GM23338 (cell line): ENCODE measurements at regions not wholly inside any gene's neighbourhood (a gene's known extent, or its start where the extent isn't known, plus 50 kb on each side); places are given as distances from the start of the nearest gene placed in this dataset.

Source experiments
- ATAC-seq: fragments of 200-7000 bp; cut with Tn5 transposase; 3 replicates; pipeline ENCODE4 v1.9.1; 2020
- DNase-seq: peaks from one replicate; pipeline ENCODE4 v3.0.0-alpha.2; 2015; ENCODE audit warnings: low spot score
- H2AFZ ChIP-seq: fragments of 200-600 bp; sonication (generic); 2 replicates; pipeline ENCODE4 v1.8.0; 2016; ENCODE audit warnings: antibody characterized with exemption, mild to moderate bottlenecking, moderate library complexity
- H3F3A ChIP-seq: fragments of 200-600 bp; sonication (generic); replicated peaks from 2 replicates; pipeline ENCODE4 v1.8.0; 2017; ENCODE audit warnings: antibody characterized with exemption, mixed run types, low read depth
- H3K27ac ChIP-seq: fragments of 200-600 bp; sonication (generic); 2 replicates; pipeline ENCODE4 v1.6.1; 2016; ENCODE audit warnings: low read depth
- H3K27me3 ChIP-seq: fragments of 200-600 bp; sonication (generic); 2 replicates; pipeline ENCODE4 v1.8.0; 2016; ENCODE audit warnings: mild to moderate bottlenecking, mixed run types, moderate library complexity; ENCODE audit not compliant: insufficient read depth
- H3K36me3 ChIP-seq: fragments of 200-600 bp; sonication (generic); 2 replicates; pipeline ENCODE4 v1.8.0; 2016; ENCODE audit warnings: mild to moderate bottlenecking; ENCODE audit not compliant: insufficient read depth
- H3K4me1 ChIP-seq: fragments of 200-600 bp; sonication (generic); 2 replicates; pipeline ENCODE4 v1.8.0; 2016; ENCODE audit warnings: mild to moderate bottlenecking, moderate library complexity; ENCODE audit not compliant: insufficient read depth
- H3K4me2 ChIP-seq: fragments of 200-600 bp; sonication (generic); 2 replicates; pipeline ENCODE4 v1.7.1; 2017; ENCODE audit warnings: mixed run types
- H3K4me3 ChIP-seq: fragments of 200-600 bp; sonication (generic); 2 replicates; pipeline ENCODE4 v1.6.1; 2016; ENCODE audit warnings: mixed run types
- H3K79me2 ChIP-seq: fragments of 200-600 bp; sonication (generic); replicated peaks from 2 replicates; pipeline ENCODE4 v1.8.0; 2017; ENCODE audit warnings: mild to moderate bottlenecking; ENCODE audit not compliant: insufficient read depth
- H3K9me2 ChIP-seq: fragments of 200-600 bp; sonication (generic); 2 replicates; pipeline ENCODE4 v1.8.0; 2017; ENCODE audit not compliant: insufficient read depth
- H4K20me1 ChIP-seq: fragments of 200-600 bp; sonication (generic); replicated peaks from 2 replicates; pipeline ENCODE4 v1.8.0; 2017; ENCODE audit warnings: mild to moderate bottlenecking; ENCODE audit not compliant: insufficient read depth
- H3K27ac Mint-ChIP-seq: 2 replicates; pipeline ENCODE4 v1.8.0; 2020; ENCODE audit warnings: inconsistent platforms, mild to moderate bottlenecking, moderate library complexity, mixed read lengths
- H3K27me3 Mint-ChIP-seq: 3 replicates; pipeline ENCODE4 v1.8.0; 2022; ENCODE audit warnings: low read depth, mild to moderate bottlenecking, moderate library complexity, mixed read lengths, inconsistent platforms; ENCODE audit not compliant: insufficient read depth, poor library complexity
- H3K36me3 Mint-ChIP-seq: 3 replicates; pipeline ENCODE4 v1.8.0; 2021; ENCODE audit warnings: low read depth, mild to moderate bottlenecking, inconsistent platforms, moderate library complexity, mixed read lengths
- H3K4me1 Mint-ChIP-seq: 3 replicates; pipeline ENCODE4 v1.8.0; 2020; ENCODE audit warnings: mild to moderate bottlenecking, inconsistent platforms, mixed read lengths
- H3K4me3 Mint-ChIP-seq: 3 replicates; pipeline ENCODE4 v1.8.0; 2021; ENCODE audit warnings: moderate library complexity, mild to moderate bottlenecking, inconsistent platforms, mixed read lengths
- H3K9me3 Mint-ChIP-seq: 3 replicates; pipeline ENCODE4 v1.8.0; 2020; ENCODE audit warnings: moderate library complexity, mild to moderate bottlenecking, inconsistent platforms, mixed read lengths
- EZH2 ChIP-seq: fragments of 200-600 bp; sonication (generic); IDR thresholded peaks from one replicate; pipeline ENCODE4 v1.8.0; 2017; ENCODE audit warnings: antibody characterized with exemption, mild to moderate bottlenecking, low read depth; ENCODE audit not compliant: unreplicated experiment
- EZH2phosphoT487 ChIP-seq: fragments of 200-600 bp; sonication (generic); IDR thresholded peaks from one replicate; pipeline ENCODE4 v1.8.1; 2018; ENCODE audit warnings: antibody characterized with exemption; ENCODE audit not compliant: unreplicated experiment
- JUNB ChIP-seq: IDR thresholded peaks from one replicate; pipeline ENCODE4 v1.6.1; 2016; ENCODE audit warnings: antibody characterized with exemption; ENCODE audit not compliant: unreplicated experiment
- TF ChIP-seq, protein P1 (sequence below): IDR thresholded peaks from one replicate; pipeline ENCODE4 v1.6.1; 2018; ENCODE audit warnings: antibody characterized with exemption; ENCODE audit not compliant: unreplicated experiment
- TF ChIP-seq, protein P2 (sequence below), 2 experiments: fragments of 200-600 bp in 1 of 2; sonication (generic) in 1 of 2; conservative IDR thresholded peaks; 2 replicates each; pipeline versions ENCODE4 v1.5.1 to v1.6.1; 2016 to 2017; ENCODE audit warnings: antibody characterized with exemption in 2 of 2, low read depth in 2 of 2, mild to moderate bottlenecking in 2 of 2, moderate library complexity in 1 of 2

DNA sequence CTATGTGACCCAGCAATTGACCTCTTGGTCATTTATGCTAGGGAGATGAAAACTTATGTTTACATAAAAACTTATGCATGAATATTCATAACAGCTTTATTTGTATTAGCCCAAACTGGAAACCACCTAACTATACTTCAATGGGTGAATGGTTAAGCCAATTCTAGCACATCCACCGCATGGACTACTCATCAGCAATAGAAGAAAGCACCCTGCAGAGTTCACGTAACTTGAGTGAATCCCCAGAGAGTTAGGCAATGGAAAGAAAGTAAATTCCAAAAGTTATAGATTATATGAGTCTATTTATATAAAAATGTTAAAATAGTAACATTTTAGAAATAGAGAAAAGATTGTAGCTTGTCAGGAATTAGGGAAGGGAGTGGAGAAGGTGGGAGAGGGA, 60.2 kb upstream of the NRG3 start:
- Histone ChIP-seq H3F3A (no peaks in the 10 kb centered on the region), H2AFZ (no peak overlapping the region), H3K79me2 (no peaks in the 10 kb centered on the region), H3K4me1 (no peaks in the 10 kb centered on the region), H3K27ac (no peak overlapping the region), H3K27me3 (no peaks in the 10 kb centered on the region), H3K36me3 (no peaks in the 10 kb centered on the region), H3K4me2 (no peak overlapping the region), H3K4me3 (no peak overlapping the region), H4K20me1 (no peaks in the 10 kb centered on the region), H3K9me2 (no peaks in the 10 kb centered on the region)
- Mint-ChIP-seq H3K27ac (no peak overlapping the region), H3K4me3 (no peak overlapping the region), H3K27me3 (peaks cover 1% of the 10 kb centered on the region), H3K9me3 (peaks cover 17% of the 10 kb centered on the region), H3K4me1 (no peaks in the 10 kb centered on the region), H3K36me3 (no peaks in the 10 kb centered on the region; the same call in 1 of the 3 replicates)
- DNase-seq (no peak), ATAC-seq (no peak)
- TF ChIP-seq, protein P1, sequence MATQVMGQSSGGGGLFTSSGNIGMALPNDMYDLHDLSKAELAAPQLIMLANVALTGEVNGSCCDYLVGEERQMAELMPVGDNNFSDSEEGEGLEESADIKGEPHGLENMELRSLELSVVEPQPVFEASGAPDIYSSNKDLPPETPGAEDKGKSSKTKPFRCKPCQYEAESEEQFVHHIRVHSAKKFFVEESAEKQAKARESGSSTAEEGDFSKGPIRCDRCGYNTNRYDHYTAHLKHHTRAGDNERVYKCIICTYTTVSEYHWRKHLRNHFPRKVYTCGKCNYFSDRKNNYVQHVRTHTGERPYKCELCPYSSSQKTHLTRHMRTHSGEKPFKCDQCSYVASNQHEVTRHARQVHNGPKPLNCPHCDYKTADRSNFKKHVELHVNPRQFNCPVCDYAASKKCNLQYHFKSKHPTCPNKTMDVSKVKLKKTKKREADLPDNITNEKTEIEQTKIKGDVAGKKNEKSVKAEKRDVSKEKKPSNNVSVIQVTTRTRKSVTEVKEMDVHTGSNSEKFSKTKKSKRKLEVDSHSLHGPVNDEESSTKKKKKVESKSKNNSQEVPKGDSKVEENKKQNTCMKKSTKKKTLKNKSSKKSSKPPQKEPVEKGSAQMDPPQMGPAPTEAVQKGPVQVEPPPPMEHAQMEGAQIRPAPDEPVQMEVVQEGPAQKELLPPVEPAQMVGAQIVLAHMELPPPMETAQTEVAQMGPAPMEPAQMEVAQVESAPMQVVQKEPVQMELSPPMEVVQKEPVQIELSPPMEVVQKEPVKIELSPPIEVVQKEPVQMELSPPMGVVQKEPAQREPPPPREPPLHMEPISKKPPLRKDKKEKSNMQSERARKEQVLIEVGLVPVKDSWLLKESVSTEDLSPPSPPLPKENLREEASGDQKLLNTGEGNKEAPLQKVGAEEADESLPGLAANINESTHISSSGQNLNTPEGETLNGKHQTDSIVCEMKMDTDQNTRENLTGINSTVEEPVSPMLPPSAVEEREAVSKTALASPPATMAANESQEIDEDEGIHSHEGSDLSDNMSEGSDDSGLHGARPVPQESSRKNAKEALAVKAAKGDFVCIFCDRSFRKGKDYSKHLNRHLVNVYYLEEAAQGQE = no peak
- no peak for TF ChIP-seq EZH2

DNA sequence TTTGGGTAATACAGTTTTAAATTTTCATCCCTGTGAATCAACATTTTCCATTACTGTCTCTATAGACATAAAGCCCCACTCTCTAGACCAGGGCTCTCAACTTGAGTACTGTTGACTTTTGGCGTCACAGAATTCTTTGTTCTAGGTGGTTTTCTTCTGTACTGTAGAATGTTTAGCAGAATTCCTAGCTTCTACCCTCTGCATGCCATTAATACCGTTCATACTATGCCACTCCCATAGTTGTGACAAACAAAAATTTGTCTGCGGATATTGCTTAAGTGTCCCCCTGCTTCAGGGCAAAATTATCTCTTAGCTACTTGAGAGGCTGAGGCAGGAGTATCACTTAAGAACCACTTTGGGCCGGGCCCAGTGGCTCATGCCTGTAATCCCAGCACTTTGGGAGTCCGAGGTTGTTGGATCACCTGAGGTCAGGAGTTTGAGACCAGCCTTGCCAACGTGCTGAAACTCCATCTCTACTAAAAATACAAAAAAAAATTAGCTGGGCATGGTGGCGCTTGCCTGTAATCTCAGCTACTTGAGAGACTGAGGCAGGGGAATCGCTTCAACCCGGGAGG, 57.3 kb upstream of the NRG3 start:
- ATAC-seq (no peak), DNase-seq (no peak)
- no peaks in the 10 kb centered on the region for H3K79me2 ChIP-seq
- H3K4me1 ChIP-seq = no peaks in the 10 kb centered on the region
- TF ChIP-seq EZH2phosphoT487 = no peak
- no peak for TF ChIP-seq JUNB
- Mint-ChIP-seq H3K36me3 (no peaks in the 10 kb centered on the region), H3K4me1 (no peaks in the 10 kb centered on the region), H3K9me3 (no peaks in the 10 kb centered on the region), H3K27ac (no peak overlapping the region), H3K27me3 (peaks cover 1% of the 10 kb centered on the region), H3K4me3 (no peak overlapping the region)
- no peaks in the 10 kb centered on the region for H3K36me3 ChIP-seq
- H3F3A ChIP-seq = no peaks in the 10 kb centered on the region
- no peak overlapping the region for H3K4me3 ChIP-seq
- no peaks in the 10 kb centered on the region for H4K20me1 ChIP-seq
- 0 out of 2 replicates have a peak overlapping the region, but pooled peaks have one; percentile 53 for H2AFZ ChIP-seq
- no peak overlapping the region for H3K4me2 ChIP-seq
- no peaks in the 10 kb centered on the region for H3K27me3 ChIP-seq
- H3K27ac ChIP-seq = no peak overlapping the region
- H3K9me2 ChIP-seq = no peaks in the 10 kb centered on the region

DNA sequence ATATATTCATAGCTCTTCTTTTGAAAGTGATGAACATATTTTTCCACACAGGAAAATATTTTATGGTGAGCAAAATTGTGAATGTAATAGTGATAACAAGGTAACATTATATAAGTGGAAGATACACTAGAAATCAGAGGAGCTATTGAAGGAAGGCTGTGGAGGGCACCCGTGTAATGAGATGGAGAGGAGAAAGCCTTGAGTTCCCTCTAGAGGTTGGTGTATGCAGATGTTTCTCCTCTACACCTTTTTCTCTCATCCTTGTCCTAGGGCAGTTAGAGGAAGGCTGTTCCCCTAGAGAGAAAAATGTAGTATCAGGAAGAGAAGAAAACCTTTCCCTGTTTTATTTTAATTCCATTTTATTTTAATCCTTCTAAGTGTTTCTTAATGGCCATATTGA, 54.6 kb upstream of the NRG3 start:
- 0 out of 2 replicates have a peak, but pooled peaks cover 2% of the 10 kb centered on the region for H3K9me2 ChIP-seq
- ATAC-seq (peak; percentile 98), DNase-seq (peak; percentile 73)
- no peak overlapping the region for H3K4me3 Mint-ChIP-seq
- H3K27me3 ChIP-seq = no peaks in the 10 kb centered on the region
- H3K36me3 Mint-ChIP-seq = no peaks in the 10 kb centered on the region
- no peaks in the 10 kb centered on the region for H3K36me3 ChIP-seq
- H3K9me3 Mint-ChIP-seq = no peaks in the 10 kb centered on the region
- H3K27me3 Mint-ChIP-seq = peaks cover 1% of the 10 kb centered on the region
- H4K20me1 ChIP-seq = no peaks in the 10 kb centered on the region
- H3K4me3 ChIP-seq = no peak overlapping the region
- TF ChIP-seq, protein P2, sequence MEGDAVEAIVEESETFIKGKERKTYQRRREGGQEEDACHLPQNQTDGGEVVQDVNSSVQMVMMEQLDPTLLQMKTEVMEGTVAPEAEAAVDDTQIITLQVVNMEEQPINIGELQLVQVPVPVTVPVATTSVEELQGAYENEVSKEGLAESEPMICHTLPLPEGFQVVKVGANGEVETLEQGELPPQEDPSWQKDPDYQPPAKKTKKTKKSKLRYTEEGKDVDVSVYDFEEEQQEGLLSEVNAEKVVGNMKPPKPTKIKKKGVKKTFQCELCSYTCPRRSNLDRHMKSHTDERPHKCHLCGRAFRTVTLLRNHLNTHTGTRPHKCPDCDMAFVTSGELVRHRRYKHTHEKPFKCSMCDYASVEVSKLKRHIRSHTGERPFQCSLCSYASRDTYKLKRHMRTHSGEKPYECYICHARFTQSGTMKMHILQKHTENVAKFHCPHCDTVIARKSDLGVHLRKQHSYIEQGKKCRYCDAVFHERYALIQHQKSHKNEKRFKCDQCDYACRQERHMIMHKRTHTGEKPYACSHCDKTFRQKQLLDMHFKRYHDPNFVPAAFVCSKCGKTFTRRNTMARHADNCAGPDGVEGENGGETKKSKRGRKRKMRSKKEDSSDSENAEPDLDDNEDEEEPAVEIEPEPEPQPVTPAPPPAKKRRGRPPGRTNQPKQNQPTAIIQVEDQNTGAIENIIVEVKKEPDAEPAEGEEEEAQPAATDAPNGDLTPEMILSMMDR (conservative IDR thresholded peaks at IDR 0.05; ENCODE audit: low read depth in 2 of 2) = peak; percentile 66 to 74
- TF ChIP-seq EZH2phosphoT487 = no peak
- no peak overlapping the region for H3K27ac ChIP-seq
- no peaks in the 10 kb centered on the region for H3K79me2 ChIP-seq
- no peaks in the 10 kb centered on the region for H3K4me1 Mint-ChIP-seq
- H3K4me1 ChIP-seq = no peaks in the 10 kb centered on the region
- no peak overlapping the region for H3K27ac Mint-ChIP-seq
- H3K4me2 ChIP-seq = no peak overlapping the region
- H3F3A ChIP-seq = no peaks in the 10 kb centered on the region
- no peak overlapping the region for H2AFZ ChIP-seq
